AG04449 (cell line): ENCODE measurements at regions not wholly inside any gene's neighbourhood (a gene's known extent, or its start where the extent isn't known, plus 50 kb on each side); places are given as distances from the start of the nearest gene placed in this dataset.

Source experiments
- CTCF ChIA-PET: fragments of 350-600 bp; formaldehyde crosslinking; extraction: SDS; loops from one replicate; lab custom pipeline; 2021; ENCODE audit warnings: antibody characterized with exemption; lab: Yijun Ruan, JAX
- POLR2A ChIA-PET: fragments of 400-600, 350-600 bp; formaldehyde crosslinking; extraction: SDS; loops from one replicate; lab custom pipeline; 2020; ENCODE audit warnings: antibody characterized with exemption, inconsistent platforms; lab: Yijun Ruan, JAX
- DNase-seq: peaks from one replicate; pipeline ENCODE4 v3.0.0-alpha.2; 2010; ENCODE audit warnings: low read depth, low spot score
- H3K4me3 ChIP-seq: 2 replicates; pipeline ENCODE4 v1.5.1; 2011; ENCODE audit warnings: low read depth, mild to moderate bottlenecking, control low read depth, low read length
- CTCF ChIP-seq: IDR thresholded peaks from one replicate; pipeline ENCODE4 v1.5.1; 2011; ENCODE audit warnings: mild to moderate bottlenecking, moderate library complexity, low read length, control low read depth, inconsistent platforms; ENCODE audit not compliant: insufficient read depth; ENCODE audit errors: missing control alignments

GRCh38 chrX:22424122-22424915 lies 151.6 kb downstream of the CBLL2 start:
- POLR2A ChIA-PET, result no interaction called here
- DNase-seq, result no peak
- TF ChIP-seq CTCF, result no peak
- CTCF ChIA-PET, result no interaction called here
- H3K4me3 ChIP-seq, result no peak overlapping the region

GRCh38 chrX:22424919-22425318 lies 152.2 kb downstream of the CBLL2 start:
- TF ChIP-seq CTCF, result no peak
- no peak overlapping the region for H3K4me3 ChIP-seq
- DNase-seq, result no peak
- ChIA-PET CTCF (no interaction called here), POLR2A (no interaction called here)

GRCh38 chrX:22429704-22430103 lies 157.0 kb downstream of the CBLL2 start:
- ChIA-PET POLR2A (no interaction called here), CTCF (no interaction called here)
- DNase-seq, result no peak
- H3K4me3 ChIP-seq, result no peak overlapping the region
- no peak for TF ChIP-seq CTCF

- CTCF ChIA-PET, result no interaction called here
- DNase-seq, result no peak
- no peak overlapping the region for H3K4me3 ChIP-seq
- POLR2A ChIA-PET, result no interaction called here
- TF ChIP-seq CTCF, result no peak
These were observed 158.0 kb downstream of the CBLL2 start for GRCh38 chrX:22430701-22431100.

- no peak overlapping the region for H3K4me3 ChIP-seq
- DNase-seq, result no peak
- ChIA-PET POLR2A (no interaction called here), CTCF (no interaction called here)
- no peak for TF ChIP-seq CTCF
These were observed 160.8 kb downstream of the CBLL2 start for GRCh38 chrX:22433292-22434070.

- TF ChIP-seq CTCF, result no peak
- ChIA-PET POLR2A (no interaction called here), CTCF (no interaction called here)
- H3K4me3 ChIP-seq, result no peak overlapping the region
- no peak for DNase-seq
These were observed 173.2 kb downstream of the CBLL2 start for GRCh38 chrX:22445880-22446279.
